ENCODE measurements at regions not wholly inside any gene's neighbourhood (a gene's known extent, or its start where the extent isn't known, plus 50 kb on each side); places are given as distances from the start of the nearest gene placed in this dataset.

DNA sequence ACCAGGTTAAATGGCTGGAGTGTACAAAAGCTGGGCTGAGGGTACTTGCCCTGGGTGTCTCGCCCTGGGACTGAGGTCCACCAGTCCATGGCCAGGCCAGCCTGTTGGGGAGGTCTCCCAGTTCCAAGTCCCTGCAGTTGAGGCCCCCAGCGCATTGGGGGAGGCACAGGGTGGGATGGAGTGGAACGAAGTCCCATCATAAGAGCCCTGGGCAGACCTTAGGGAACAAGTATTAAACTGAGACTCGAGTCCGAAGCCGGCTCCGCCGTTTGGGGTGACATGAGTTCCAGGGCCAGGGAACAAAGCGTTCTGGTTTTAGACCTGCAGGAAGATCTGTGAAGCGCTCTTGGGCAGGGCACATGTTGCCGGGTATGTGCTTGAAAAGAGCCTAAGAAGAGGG, 84.7 kb downstream of the ALG10 start:
- no peak overlapping the region for H2BK12ac ChIP-seq (ENCODE audit: insufficient read length, low read depth, low read length)
- no peak overlapping the region for H2AFZ ChIP-seq (ENCODE audit: low read length)
- no peaks in the 10 kb centered on the region for H3K79me2 ChIP-seq (ENCODE audit: insufficient read depth, low read length)
- no peak overlapping the region for H3K4me2 ChIP-seq (ENCODE audit: insufficient read depth, insufficient read length, low read length)
- no peak overlapping the region for H3K27ac ChIP-seq (ENCODE audit: insufficient read length, low read depth, low read length)
- no peaks in the 10 kb centered on the region for H3K4me1 ChIP-seq (ENCODE audit: insufficient read depth, low read length)
- H2BK5ac ChIP-seq (ENCODE audit: insufficient read length, low read length), result no peak overlapping the region
- H3K27ac Mint-ChIP-seq, result no peak overlapping the region
- no peak overlapping the region for H4K91ac ChIP-seq (ENCODE audit: insufficient read length, low read depth, low read length)
- H2BK15ac ChIP-seq (ENCODE audit: low read depth, low read length), result no peak overlapping the region
- H2BK20ac ChIP-seq (ENCODE audit: low read depth, low read length, poor library complexity, severe bottlenecking), result no peak overlapping the region
- H3K18ac ChIP-seq (ENCODE audit: insufficient read length, low read depth, low read length), result no peak overlapping the region
- no peaks in the 10 kb centered on the region for H3K4me1 Mint-ChIP-seq
- peaks cover 3% of the 10 kb centered on the region for H3K27me3 Mint-ChIP-seq (ENCODE audit: low read depth)
- no CpG with 5 or more reads among the region's 11 CpGs for WGBS (ENCODE audit: extremely low coverage, insufficient read length, low lambda C conversion rate)
- no peak overlapping the region for H4K8ac ChIP-seq (replicated peaks; ENCODE audit: insufficient read length, low read depth, low read length)
- peaks cover 79 to 81% of the 10 kb centered on the region in 2 experiments for H3K9me3 Mint-ChIP-seq
- H3K79me1 ChIP-seq (ENCODE audit: insufficient read depth, low read depth, low read length, poor library complexity, severe bottlenecking), result no peaks in the 10 kb centered on the region
- no peak overlapping the region for H3K4ac ChIP-seq (ENCODE audit: low read depth, low read length)
- H3K27me3 ChIP-seq (ENCODE audit: insufficient read depth, low read length), result no peaks in the 10 kb centered on the region
- H2BK120ac ChIP-seq (ENCODE audit: low read depth, low read length, poor library complexity, severe bottlenecking), result no peak overlapping the region
- no peak overlapping the region for H3K4me3 Mint-ChIP-seq
- no peak for TF ChIP-seq CTCF (conservative IDR thresholded peaks at IDR 0.05)
- H3K14ac ChIP-seq (ENCODE audit: insufficient read depth, low read length), result no peak overlapping the region; the same call in 1 of the 2 replicates
- H3K9me3 ChIP-seq (ENCODE audit: control insufficient read depth, low read depth, low read length), result peaks cover 23% of the 10 kb centered on the region
- H2AK5ac ChIP-seq (ENCODE audit: insufficient read length, low read length), result no peak overlapping the region
- no peaks in the 10 kb centered on the region for H3K23me2 ChIP-seq (ENCODE audit: insufficient read length, low read depth, low read length, poor library complexity, severe bottlenecking)
- no peak overlapping the region for H3K56ac ChIP-seq (ENCODE audit: insufficient read length, low read depth, low read length)
- no peak for DNase-seq
- H4K5ac ChIP-seq (ENCODE audit: insufficient read length, low read depth, low read length), result no peak overlapping the region
- H3K9ac ChIP-seq (ENCODE audit: extremely low read depth, insufficient read length, low read length), result no peak overlapping the region
- H3T11ph ChIP-seq (ENCODE audit: low read length), result no peak overlapping the region
- no peaks in the 10 kb centered on the region for H4K20me1 ChIP-seq (ENCODE audit: control insufficient read depth, insufficient read depth, insufficient read length)
- H3K36me3 Mint-ChIP-seq (ENCODE audit: insufficient read depth in 1 of 3, low read depth in 3 of 3), result peaks cover 4 to 32% (median 6%) of the 10 kb centered on the region in 3 experiments; a peak in 6 of 7 replicates
- H3K23ac ChIP-seq (ENCODE audit: insufficient read length, low read depth, low read length), result no peak overlapping the region

Measured in H9 (cell line).